OCI-LY1 (cell line): ENCODE measurements at regions not wholly inside any gene's neighbourhood (a gene's known extent, or its start where the extent isn't known, plus 50 kb on each side); places are given as distances from the start of the nearest gene placed in this dataset.

Experiments used
- EZH2 ChIP-seq: fragments of 200-600 bp; sonication (generic), shearing (Covaris generic); IDR thresholded peaks from 2 replicates; pipeline ENCODE4 v1.8.0; 2017; ENCODE audit warnings: borderline replicate concordance, mixed run types, mild to moderate bottlenecking, antibody characterized with exemption, low read length, moderate library complexity, mixed read lengths
- TF ChIP-seq, protein P1 (sequence below): fragments of 200-600 bp; sonication (generic), shearing (Covaris generic); IDR thresholded peaks from 2 replicates; pipeline ENCODE4 v1.5.1; 2017; ENCODE audit warnings: mild to moderate bottlenecking, antibody characterized with exemption, low read length, moderate library complexity, mixed read lengths

GRCh38 chr14:42992930-42993329 lies 1386.3 kb downstream of the LRFN5 start:
- TF ChIP-seq, protein P1, sequence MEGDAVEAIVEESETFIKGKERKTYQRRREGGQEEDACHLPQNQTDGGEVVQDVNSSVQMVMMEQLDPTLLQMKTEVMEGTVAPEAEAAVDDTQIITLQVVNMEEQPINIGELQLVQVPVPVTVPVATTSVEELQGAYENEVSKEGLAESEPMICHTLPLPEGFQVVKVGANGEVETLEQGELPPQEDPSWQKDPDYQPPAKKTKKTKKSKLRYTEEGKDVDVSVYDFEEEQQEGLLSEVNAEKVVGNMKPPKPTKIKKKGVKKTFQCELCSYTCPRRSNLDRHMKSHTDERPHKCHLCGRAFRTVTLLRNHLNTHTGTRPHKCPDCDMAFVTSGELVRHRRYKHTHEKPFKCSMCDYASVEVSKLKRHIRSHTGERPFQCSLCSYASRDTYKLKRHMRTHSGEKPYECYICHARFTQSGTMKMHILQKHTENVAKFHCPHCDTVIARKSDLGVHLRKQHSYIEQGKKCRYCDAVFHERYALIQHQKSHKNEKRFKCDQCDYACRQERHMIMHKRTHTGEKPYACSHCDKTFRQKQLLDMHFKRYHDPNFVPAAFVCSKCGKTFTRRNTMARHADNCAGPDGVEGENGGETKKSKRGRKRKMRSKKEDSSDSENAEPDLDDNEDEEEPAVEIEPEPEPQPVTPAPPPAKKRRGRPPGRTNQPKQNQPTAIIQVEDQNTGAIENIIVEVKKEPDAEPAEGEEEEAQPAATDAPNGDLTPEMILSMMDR: no peak
- TF ChIP-seq EZH2: no peak
